ENCODE measurements at regions not wholly inside any gene's neighbourhood (a gene's known extent, or its start where the extent isn't known, plus 50 kb on each side); places are given as distances from the start of the nearest gene placed in this dataset.

DNA sequence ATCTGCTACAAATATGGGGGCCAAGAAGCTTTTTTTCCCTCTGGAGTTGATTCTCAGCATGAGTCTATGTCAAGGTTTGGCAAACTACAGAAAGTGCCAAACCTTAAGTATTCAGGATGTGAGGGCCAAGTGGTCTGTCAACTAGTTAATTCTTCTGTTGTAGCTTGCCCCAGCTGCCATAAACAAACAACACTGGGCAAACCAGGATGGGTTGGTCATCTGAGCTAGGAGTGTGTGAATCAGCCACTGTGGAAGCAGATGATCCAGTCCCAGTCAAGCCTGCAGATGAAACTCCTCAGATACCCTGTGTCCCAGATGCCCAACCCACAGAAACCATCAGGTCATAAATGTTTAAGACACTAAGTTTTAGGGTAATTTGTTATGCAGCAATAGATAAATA, 103.0 kb upstream of the MOCS1 start:
- Histone ChIP-seq H3K4me3 (ENCODE audit: low read depth, low read length, poor library complexity, severe bottlenecking) (no peak overlapping the region), H3K27me3 (replicated peaks; ENCODE audit: insufficient read depth, low read depth, low read length, poor library complexity) (no peaks in the 10 kb centered on the region), H3K27ac (ENCODE audit: low read depth, low read length, poor library complexity, severe bottlenecking) (no peak overlapping the region), H3K36me3 (ENCODE audit: insufficient read depth, low read length, poor library complexity, severe bottlenecking) (no peaks in the 10 kb centered on the region), H3K9me3 (ENCODE audit: low read depth, low read length, poor library complexity, severe bottlenecking) (no peaks in the 10 kb centered on the region), H3K4me1 (ENCODE audit: insufficient read depth, low read length, poor library complexity, severe bottlenecking) (no peaks in the 10 kb centered on the region)
- no peak for DNase-seq (ENCODE audit: low spot score)
- CTCF ChIA-PET = no interaction called here
- no TSS peak for BruUV-seq (replicated peaks)
- intact Hi-C loops (cut with micrococcal nuclease; ENCODE audit: unreplicated experiment) = no loop called here
- POLR2A ChIA-PET (ENCODE audit: low non-redundant PET) = no interaction called here
- TF ChIP-seq, protein P1, sequence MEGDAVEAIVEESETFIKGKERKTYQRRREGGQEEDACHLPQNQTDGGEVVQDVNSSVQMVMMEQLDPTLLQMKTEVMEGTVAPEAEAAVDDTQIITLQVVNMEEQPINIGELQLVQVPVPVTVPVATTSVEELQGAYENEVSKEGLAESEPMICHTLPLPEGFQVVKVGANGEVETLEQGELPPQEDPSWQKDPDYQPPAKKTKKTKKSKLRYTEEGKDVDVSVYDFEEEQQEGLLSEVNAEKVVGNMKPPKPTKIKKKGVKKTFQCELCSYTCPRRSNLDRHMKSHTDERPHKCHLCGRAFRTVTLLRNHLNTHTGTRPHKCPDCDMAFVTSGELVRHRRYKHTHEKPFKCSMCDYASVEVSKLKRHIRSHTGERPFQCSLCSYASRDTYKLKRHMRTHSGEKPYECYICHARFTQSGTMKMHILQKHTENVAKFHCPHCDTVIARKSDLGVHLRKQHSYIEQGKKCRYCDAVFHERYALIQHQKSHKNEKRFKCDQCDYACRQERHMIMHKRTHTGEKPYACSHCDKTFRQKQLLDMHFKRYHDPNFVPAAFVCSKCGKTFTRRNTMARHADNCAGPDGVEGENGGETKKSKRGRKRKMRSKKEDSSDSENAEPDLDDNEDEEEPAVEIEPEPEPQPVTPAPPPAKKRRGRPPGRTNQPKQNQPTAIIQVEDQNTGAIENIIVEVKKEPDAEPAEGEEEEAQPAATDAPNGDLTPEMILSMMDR (conservative IDR thresholded peaks at IDR 0.05; ENCODE audit: low read depth, low read length) = no peak
- no peak for TF ChIP-seq EZH2 (IDR thresholded peaks at IDR 0.05; ENCODE audit: borderline replicate concordance, low read depth, low read length, poor library complexity, severe bottlenecking)

DNA sequence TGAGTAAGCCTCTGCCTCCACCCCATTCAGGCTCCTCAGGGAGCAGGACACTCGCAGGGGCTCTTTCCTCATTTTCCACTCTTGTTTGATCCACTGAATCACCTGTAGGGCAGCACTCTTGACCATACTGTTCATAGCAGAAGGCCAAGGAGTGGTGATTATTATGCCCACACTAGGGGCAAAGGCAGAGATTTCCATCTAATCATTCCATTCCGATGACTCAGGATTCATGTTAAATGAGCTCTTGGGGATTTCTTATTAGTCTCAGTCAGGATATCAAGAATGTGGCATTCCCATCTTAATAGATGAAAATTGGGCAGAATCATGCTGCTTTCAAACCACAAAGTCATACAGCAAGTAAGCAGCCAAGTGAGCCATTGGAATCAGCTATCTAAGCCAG, 101.9 kb upstream of the MOCS1 start:
- no peak overlapping the region for H3K27ac ChIP-seq (ENCODE audit: low read depth, low read length, poor library complexity, severe bottlenecking)
- CTCF ChIA-PET = no interaction called here
- H3K4me3 ChIP-seq (ENCODE audit: low read depth, low read length, poor library complexity, severe bottlenecking) = no peak overlapping the region
- TF ChIP-seq, protein P1 (conservative IDR thresholded peaks at IDR 0.05; ENCODE audit: low read depth, low read length) = no peak
- TF ChIP-seq EZH2 (IDR thresholded peaks at IDR 0.05; ENCODE audit: borderline replicate concordance, low read depth, low read length, poor library complexity, severe bottlenecking) = no peak
- peak; percentile 19 for DNase-seq (ENCODE audit: low spot score)
- intact Hi-C loops (cut with micrococcal nuclease; ENCODE audit: unreplicated experiment) = no loop called here
- no peaks in the 10 kb centered on the region for H3K4me1 ChIP-seq (ENCODE audit: insufficient read depth, low read length, poor library complexity, severe bottlenecking)
- POLR2A ChIA-PET (ENCODE audit: low non-redundant PET) = no interaction called here
- H3K9me3 ChIP-seq (ENCODE audit: low read depth, low read length, poor library complexity, severe bottlenecking) = no peaks in the 10 kb centered on the region
- no TSS peak for BruUV-seq (replicated peaks)
- no peaks in the 10 kb centered on the region for H3K27me3 ChIP-seq (replicated peaks; ENCODE audit: insufficient read depth, low read depth, low read length, poor library complexity)
- H3K36me3 ChIP-seq (ENCODE audit: insufficient read depth, low read length, poor library complexity, severe bottlenecking) = no peaks in the 10 kb centered on the region

DNA sequence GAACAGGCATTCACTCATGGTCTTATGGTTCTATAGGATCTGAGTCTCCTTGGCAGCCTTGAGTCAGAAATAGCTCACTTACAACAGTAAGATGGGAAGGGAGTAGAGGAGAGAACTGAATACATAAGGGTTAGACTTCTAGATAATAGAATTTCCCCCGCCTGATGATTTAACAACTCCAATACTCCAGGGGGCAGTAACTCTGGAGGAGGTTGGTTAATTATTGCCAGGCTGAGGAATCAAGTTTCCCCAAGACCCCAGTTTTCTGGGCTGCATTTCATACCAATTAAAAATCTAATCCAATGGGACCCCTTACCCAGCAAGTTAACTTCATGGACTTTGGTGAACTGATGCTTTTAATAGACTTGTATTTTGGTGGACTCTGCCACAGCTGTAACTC, 94.2 kb upstream of the MOCS1 start:
- CTCF ChIA-PET = no interaction called here
- Histone ChIP-seq H3K27me3 (replicated peaks; ENCODE audit: insufficient read depth, low read depth, low read length, poor library complexity) (peaks cover 19% of the 10 kb centered on the region), H3K4me1 (ENCODE audit: insufficient read depth, low read length, poor library complexity, severe bottlenecking) (no peaks in the 10 kb centered on the region)

More for the DNA sequence above, 94.2 kb upstream of the MOCS1 start:
- POLR2A ChIA-PET (ENCODE audit: low non-redundant PET) = no interaction called here
- no peak for TF ChIP-seq EZH2 (IDR thresholded peaks at IDR 0.05; ENCODE audit: borderline replicate concordance, low read depth, low read length, poor library complexity, severe bottlenecking)
- TF ChIP-seq, protein P1 (conservative IDR thresholded peaks at IDR 0.05; ENCODE audit: low read depth, low read length) = no peak; the same call in 1 of the 2 replicates
- no peak for DNase-seq (ENCODE audit: low spot score)
- H3K27ac ChIP-seq (ENCODE audit: low read depth, low read length, poor library complexity, severe bottlenecking) = no peak overlapping the region
- H3K9me3 ChIP-seq (ENCODE audit: low read depth, low read length, poor library complexity, severe bottlenecking) = no peaks in the 10 kb centered on the region
- no peaks in the 10 kb centered on the region for H3K36me3 ChIP-seq (ENCODE audit: insufficient read depth, low read length, poor library complexity, severe bottlenecking)
- intact Hi-C loops (cut with micrococcal nuclease; ENCODE audit: unreplicated experiment) = no loop called here
- BruUV-seq (replicated peaks) = no TSS peak
- H3K4me3 ChIP-seq (ENCODE audit: low read depth, low read length, poor library complexity, severe bottlenecking) = no peak overlapping the region

Data from A673 (cell line).